NCI-H446 (cell line): ENCODE measurements at regions not wholly inside any gene's neighbourhood (a gene's known extent, or its start where the extent isn't known, plus 50 kb on each side); places are given as distances from the start of the nearest gene placed in this dataset.
"Not testable (repeated sequence)": the region's sequence is repeated elsewhere in the genome, so short reads cannot be mapped to it uniquely, and the experiment has no call there.

Experiments used
- DNase-seq, 2 experiments: peaks; one replicate each; lab custom pipeline; 2025; lab: John Stamatoyannopoulos, UW

DNA sequence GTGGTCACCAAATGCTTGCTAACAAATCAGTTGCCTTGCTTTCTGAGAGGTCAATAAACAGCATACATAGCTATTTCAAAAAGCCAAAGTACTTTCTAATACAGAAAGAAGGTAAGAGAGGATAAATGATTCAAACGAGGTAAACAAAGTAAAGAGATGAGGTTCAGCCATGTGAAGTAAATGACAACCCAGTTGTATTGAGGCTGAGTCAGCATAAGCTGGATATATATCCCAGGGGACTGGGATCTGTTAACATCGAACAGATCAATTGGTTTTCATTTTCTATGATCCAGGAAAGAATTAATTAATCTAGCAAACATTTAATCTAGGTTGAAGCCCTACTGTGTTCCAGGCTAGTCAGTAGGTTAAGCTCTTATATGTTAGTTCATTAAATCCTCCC lies 97.3 kb upstream of the GRIA3 start:
- DNase-seq, result no peak

DNA sequence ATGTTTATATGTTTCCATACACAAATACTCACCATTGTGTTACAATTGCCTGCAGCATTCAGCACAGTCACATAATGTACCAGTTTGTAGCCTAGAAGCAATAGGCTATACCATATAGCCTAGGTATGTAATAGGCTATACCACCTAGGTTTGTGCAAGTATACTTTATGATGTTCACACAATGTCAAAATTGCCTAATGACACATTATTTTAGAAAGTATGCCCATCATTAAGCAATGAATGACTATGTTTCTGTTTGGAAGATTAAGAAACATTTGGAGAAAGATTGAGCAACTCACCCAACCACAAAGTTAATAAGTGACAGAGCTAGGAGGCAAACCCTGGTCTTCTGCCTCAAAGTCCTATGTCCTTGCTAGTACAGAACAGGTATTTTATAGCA lies 96.8 kb upstream of the GRIA3 start:
- DNase-seq, result no peak

GRCh38 chrX:123088331-123088730 lies 95.7 kb upstream of the GRIA3 start:
- no peak for DNase-seq

DNA sequence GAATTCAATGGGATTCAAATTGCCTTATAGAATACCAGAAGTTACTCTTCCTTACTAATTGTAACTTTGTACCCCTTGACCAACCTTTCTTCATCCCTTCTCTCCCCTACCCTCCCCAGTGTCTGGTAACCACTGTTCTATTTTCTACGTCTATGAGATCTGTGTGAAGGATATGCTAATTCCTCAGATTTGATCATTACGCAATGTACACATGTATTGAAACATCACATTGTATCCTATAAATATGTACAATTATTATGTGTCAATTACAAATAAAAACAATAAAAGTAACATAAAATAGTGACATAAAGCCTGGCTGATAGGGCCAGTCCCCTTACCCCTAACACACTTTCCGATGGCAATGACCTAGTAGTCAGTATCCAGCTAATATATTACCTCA lies 95.1 kb upstream of the GRIA3 start:
- no peak for DNase-seq

- DNase-seq, result no peak
Measured at GRCh38 chrX:123093792-123094191, 90.3 kb upstream of the GRIA3 start.

DNA sequence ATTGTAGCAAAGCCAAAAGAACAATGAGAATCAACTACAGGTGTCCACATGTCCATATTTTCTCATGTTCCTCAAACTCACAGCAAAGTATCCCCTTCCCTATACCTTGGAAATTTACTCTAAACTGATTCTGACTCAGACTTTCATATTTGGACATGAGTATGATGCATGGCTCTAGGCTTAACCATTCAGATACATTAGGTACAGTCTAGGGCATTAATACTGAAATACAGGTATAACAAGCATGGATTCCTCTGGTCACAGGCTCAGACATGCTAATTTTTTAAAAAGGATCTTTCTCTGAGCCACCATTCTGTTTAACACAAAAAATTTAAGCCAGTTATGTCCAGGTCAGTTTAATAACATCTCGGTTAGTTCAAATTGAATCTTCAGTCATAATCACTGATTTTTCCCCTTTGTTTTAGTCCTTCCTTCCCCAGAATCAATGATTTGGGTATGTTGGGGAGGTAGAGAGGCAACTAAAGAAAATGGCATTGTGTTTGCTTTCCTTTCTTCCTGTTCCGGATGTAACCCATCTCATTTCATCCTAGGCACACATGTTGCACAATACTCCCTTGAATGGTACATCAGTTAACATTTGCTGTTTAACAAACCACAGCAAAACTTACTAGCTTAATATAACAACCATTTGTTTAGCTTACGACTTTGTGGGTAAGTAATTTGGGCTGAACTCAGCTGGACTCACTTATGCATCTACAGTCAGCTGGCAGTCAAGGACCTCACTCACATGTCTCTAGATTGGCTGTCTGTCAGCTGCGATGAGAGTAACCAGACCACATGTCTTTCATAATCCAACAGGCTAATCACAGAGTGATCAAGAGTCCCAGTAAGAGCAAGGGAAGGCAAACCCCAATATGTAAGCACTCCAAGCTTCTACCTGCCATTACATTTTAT lies 75.3 kb upstream of the GRIA3 start:
- DNase-seq, result no peak

GRCh38 chrX:123121241-123121640 lies 62.8 kb upstream of the GRIA3 start:
- no peak for DNase-seq

DNA sequence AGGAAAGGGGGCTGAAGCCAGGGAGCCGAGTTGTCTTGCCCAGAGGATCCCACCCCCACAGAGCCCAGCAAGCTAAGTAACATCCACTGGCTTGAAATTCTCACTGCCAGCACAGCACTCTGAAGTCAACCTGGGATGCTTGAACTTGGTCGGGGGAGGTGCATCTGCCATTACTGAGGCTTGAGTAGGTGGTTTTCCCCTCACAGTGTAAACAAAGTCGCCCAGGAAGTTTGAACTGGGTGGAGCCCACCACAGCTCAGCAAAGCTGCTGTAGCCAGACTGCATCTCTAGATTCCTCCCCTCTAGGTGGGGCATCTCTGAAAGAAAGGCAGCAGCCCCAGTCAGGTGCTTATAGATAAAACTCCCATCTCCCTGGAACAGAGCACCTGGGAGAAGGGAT lies 54.3 kb upstream of the GRIA3 start:
- DNase-seq, result not testable (repeated sequence)
